Activated CD4-positive, alpha-beta T cell treated with anti-CD3 and anti-CD28 coated beads, Interleukin-2, amount 10 ng/mL, durations not matched to agents 7 days and 5 days (primary cell): ENCODE measurements at regions not wholly inside any gene's neighbourhood (a gene's known extent, or its start where the extent isn't known, plus 50 kb on each side); places are given as distances from the start of the nearest gene placed in this dataset.

Experiments
- CTCF ChIA-PET: fragments of 350-600 bp; sonication (Branson Sonifier 250); formaldehyde crosslinking; loops from one replicate; lab custom pipeline; 2021; ENCODE audit warnings: antibody characterized with exemption; lab: Charles Lee
- POLR2A ChIA-PET: fragments of 350-600 bp; sonication (Branson Sonifier 250); formaldehyde crosslinking; loops from one replicate; lab custom pipeline; 2021; ENCODE audit warnings: antibody characterized with exemption; lab: Charles Lee
- DNase-seq: peaks from one replicate; pipeline ENCODE4 v3.0.0-alpha.2; 2020
- H3K27ac Mint-ChIP-seq: one replicate; pipeline ENCODE4 v1.8.0; 2021; ENCODE audit warnings: mild to moderate bottlenecking, moderate library complexity, mixed read lengths
- H3K27me3 Mint-ChIP-seq: one replicate; pipeline ENCODE4 v1.8.0; 2021; ENCODE audit warnings: mixed read lengths
- H3K36me3 Mint-ChIP-seq: one replicate; pipeline ENCODE4 v1.8.0; 2021; ENCODE audit warnings: low read depth, mixed read lengths
- H3K4me1 Mint-ChIP-seq: one replicate; pipeline ENCODE4 v1.8.0; 2021; ENCODE audit warnings: mixed read lengths
- H3K4me3 Mint-ChIP-seq: one replicate; pipeline ENCODE4 v1.8.0; 2021; ENCODE audit warnings: mild to moderate bottlenecking, moderate library complexity, mixed read lengths
- H3K9me3 Mint-ChIP-seq: one replicate; pipeline ENCODE4 v1.8.0; 2021; ENCODE audit warnings: mixed read lengths

GRCh38 chr5:74433255-74433895 lies 207.2 kb downstream of the ENC1 start:
- no peaks in the 10 kb centered on the region for H3K36me3 Mint-ChIP-seq
- ChIA-PET POLR2A (no interaction called here), CTCF (interaction anchor here (0.6 kb wide), 1 partner anchor 97 kb away, joined by 3 read pairs; no protein-coding TSS in a partner anchor)
- no peak overlapping the region for H3K4me3 Mint-ChIP-seq
- H3K27ac Mint-ChIP-seq = no peak overlapping the region
- no peak for DNase-seq
- H3K4me1 Mint-ChIP-seq = peaks cover 3% of the 10 kb centered on the region
- peaks cover 9% of the 10 kb centered on the region for H3K27me3 Mint-ChIP-seq
- H3K9me3 Mint-ChIP-seq = no peaks in the 10 kb centered on the region

- H3K4me1 Mint-ChIP-seq = peaks cover 3% of the 10 kb centered on the region
- CTCF ChIA-PET = no interaction called here
- H3K27me3 Mint-ChIP-seq = peaks cover 9% of the 10 kb centered on the region
- H3K9me3 Mint-ChIP-seq = no peaks in the 10 kb centered on the region
- no peaks in the 10 kb centered on the region for H3K36me3 Mint-ChIP-seq
- POLR2A ChIA-PET = no interaction called here
- no peak overlapping the region for H3K4me3 Mint-ChIP-seq
- no peak for DNase-seq
- H3K27ac Mint-ChIP-seq = no peak overlapping the region
Measured at GRCh38 chr5:74432721-74433120, 207.8 kb downstream of the ENC1 start.

- Mint-ChIP-seq H3K9me3 (no peaks in the 10 kb centered on the region), H3K27ac (no peak overlapping the region), H3K36me3 (no peaks in the 10 kb centered on the region), H3K27me3 (peaks cover 9% of the 10 kb centered on the region), H3K4me3 (no peak overlapping the region), H3K4me1 (peaks cover 3% of the 10 kb centered on the region)
- POLR2A ChIA-PET = no interaction called here
- no peak for DNase-seq
- CTCF ChIA-PET = no interaction called here
Measured at GRCh38 chr5:74432216-74432615, 208.3 kb downstream of the ENC1 start.

DNA sequence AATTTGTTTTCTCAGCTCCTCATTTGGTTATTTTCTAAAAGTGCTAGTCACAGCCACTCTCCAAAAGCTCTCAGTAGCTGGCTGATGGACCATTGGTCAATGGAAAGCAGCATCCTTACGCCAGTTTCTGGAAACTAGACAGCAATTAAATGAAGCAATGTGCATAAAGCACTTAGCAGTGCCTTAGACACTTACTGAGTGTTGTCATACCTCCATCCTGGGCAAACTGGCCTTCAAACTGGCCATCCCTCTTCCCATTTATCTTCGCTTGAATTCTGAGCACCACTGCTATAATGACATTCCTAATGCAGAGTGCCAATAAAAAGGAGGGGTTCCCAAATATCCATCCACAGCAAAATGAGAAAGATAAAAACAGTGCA lies 209.2 kb downstream of the ENC1 start:
- H3K4me1 Mint-ChIP-seq = peaks cover 3% of the 10 kb centered on the region
- peaks cover 9% of the 10 kb centered on the region for H3K27me3 Mint-ChIP-seq
- no peak overlapping the region for H3K4me3 Mint-ChIP-seq
- POLR2A ChIA-PET = no interaction called here
- H3K9me3 Mint-ChIP-seq = no peaks in the 10 kb centered on the region
- CTCF ChIA-PET = no interaction called here
- no peak for DNase-seq
- no peaks in the 10 kb centered on the region for H3K36me3 Mint-ChIP-seq
- H3K27ac Mint-ChIP-seq = no peak overlapping the region

- Mint-ChIP-seq H3K4me1 (peaks cover 3% of the 10 kb centered on the region), H3K27me3 (peaks cover 6% of the 10 kb centered on the region), H3K4me3 (no peak overlapping the region)
Measured at GRCh38 chr5:74430631-74431289, 209.8 kb downstream of the ENC1 start.

DNA sequence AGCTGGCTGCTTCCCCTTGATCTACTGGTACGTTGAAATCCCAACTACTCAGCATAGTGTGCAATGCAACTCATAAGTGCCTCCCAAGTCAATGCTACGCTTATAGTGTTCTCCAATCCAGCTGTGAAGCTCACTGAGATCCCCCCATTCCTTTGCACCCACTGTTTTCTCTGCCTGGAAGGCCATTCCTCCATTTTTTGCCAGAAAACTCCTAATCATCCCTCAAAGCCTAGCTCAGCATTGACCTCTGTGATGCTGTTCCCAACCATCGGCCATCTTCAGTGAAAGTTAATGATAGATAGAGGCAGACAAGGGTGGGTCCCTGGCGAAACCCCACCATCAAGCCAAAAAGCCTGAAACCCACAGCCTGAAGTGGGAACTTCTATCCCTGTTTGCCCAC lies 211.0 kb downstream of the ENC1 start:
- CTCF ChIA-PET = interaction anchor here (0.8 kb wide), 1 partner anchor 10 kb away, joined by 3 read pairs; no protein-coding TSS in a partner anchor

More at GRCh38 chr5:74430631-74431289, 209.8 kb downstream of the ENC1 start:
- Mint-ChIP-seq H3K9me3 (no peaks in the 10 kb centered on the region), H3K27ac (no peak overlapping the region), H3K36me3 (no peaks in the 10 kb centered on the region)
- CTCF ChIA-PET = interaction anchor here (0.6 to 0.8 kb wide), 2 partner anchors 9 to 235 kb away, joined by 3 read pairs; no protein-coding TSS in a partner anchor
- DNase-seq = no peak
- POLR2A ChIA-PET = no interaction called here

GRCh38 chr5:74428876-74429275 lies 211.7 kb downstream of the ENC1 start:
- Mint-ChIP-seq H3K4me1 (peaks cover 3% of the 10 kb centered on the region), H3K9me3 (no peaks in the 10 kb centered on the region), H3K27ac (no peak overlapping the region), H3K4me3 (no peak overlapping the region), H3K27me3 (peaks cover 6% of the 10 kb centered on the region), H3K36me3 (no peaks in the 10 kb centered on the region)
- ChIA-PET POLR2A (no interaction called here), CTCF (interaction anchor here (0.5 kb wide), 1 partner anchor 1540 kb away, joined by 4 read pairs; no protein-coding TSS in a partner anchor)
- DNase-seq = no peak

More for the DNA sequence above, 211.0 kb downstream of the ENC1 start:
- peaks cover 3% of the 10 kb centered on the region for H3K4me1 Mint-ChIP-seq
- DNase-seq = no peak
- POLR2A ChIA-PET = no interaction called here
- no peak overlapping the region for H3K27ac Mint-ChIP-seq
- peaks cover 6% of the 10 kb centered on the region for H3K27me3 Mint-ChIP-seq
- no peak overlapping the region for H3K4me3 Mint-ChIP-seq
- no peaks in the 10 kb centered on the region for H3K36me3 Mint-ChIP-seq
- H3K9me3 Mint-ChIP-seq = no peaks in the 10 kb centered on the region

DNA sequence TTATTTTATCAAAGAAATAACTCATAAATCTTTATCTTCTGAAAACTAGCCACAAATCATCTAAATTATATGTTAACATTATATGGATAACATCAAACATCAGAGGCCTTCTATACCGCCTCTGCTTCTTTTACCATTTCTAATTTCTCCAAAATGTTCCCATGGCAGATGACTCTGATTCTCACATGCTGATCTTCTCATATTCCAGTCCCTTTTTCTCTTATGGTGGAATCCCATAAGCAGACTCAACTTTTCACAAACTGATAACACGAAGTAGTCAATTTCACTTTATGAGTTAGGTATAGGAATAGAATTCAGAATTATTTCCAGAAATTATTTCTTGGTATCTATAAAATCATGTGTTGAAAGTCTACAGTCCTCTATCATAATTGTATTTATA lies 212.3 kb downstream of the ENC1 start:
- ChIA-PET POLR2A (no interaction called here), CTCF (no interaction called here)
- Mint-ChIP-seq H3K27ac (no peak overlapping the region), H3K4me3 (no peak overlapping the region), H3K9me3 (no peaks in the 10 kb centered on the region), H3K27me3 (peaks cover 4% of the 10 kb centered on the region), H3K4me1 (peaks cover under 1% of the 10 kb centered on the region), H3K36me3 (no peaks in the 10 kb centered on the region)
- DNase-seq = no peak

DNA sequence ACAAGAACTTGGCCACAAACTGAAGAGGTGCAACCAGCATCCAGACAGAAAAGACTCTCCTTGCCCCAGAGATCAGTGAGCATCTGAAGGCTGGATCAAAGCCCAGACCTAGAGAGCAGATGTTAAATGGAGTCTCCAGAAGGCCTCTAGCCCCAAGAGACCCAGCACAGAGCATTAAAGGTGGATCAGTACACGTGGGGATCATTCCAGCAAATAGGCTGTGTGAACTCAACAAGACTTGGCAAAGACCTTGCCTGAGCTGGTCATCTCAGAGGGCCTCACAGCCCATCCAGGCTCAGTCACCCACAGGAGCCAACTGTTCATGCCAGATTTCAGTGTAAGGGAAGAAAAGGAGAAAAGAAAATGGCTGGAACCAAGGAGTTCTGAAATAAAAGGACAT lies 214.0 kb downstream of the ENC1 start:
- Mint-ChIP-seq H3K27ac (no peak overlapping the region), H3K27me3 (no peaks in the 10 kb centered on the region), H3K4me3 (no peak overlapping the region), H3K36me3 (no peaks in the 10 kb centered on the region), H3K4me1 (no peaks in the 10 kb centered on the region), H3K9me3 (no peaks in the 10 kb centered on the region)
- CTCF ChIA-PET = no interaction called here
- POLR2A ChIA-PET = no interaction called here
- DNase-seq = no peak

- Mint-ChIP-seq H3K36me3 (no peaks in the 10 kb centered on the region), H3K27ac (no peak overlapping the region), H3K4me1 (no peaks in the 10 kb centered on the region), H3K9me3 (no peaks in the 10 kb centered on the region), H3K27me3 (peaks cover 1% of the 10 kb centered on the region), H3K4me3 (no peak overlapping the region)
- ChIA-PET CTCF (no interaction called here), POLR2A (no interaction called here)
- DNase-seq = no peak
Measured at GRCh38 chr5:74424162-74424868, 216.2 kb downstream of the ENC1 start.

GRCh38 chr5:74423383-74423782 lies 217.1 kb downstream of the ENC1 start:
- Mint-ChIP-seq H3K27ac (no peak overlapping the region), H3K9me3 (no peaks in the 10 kb centered on the region), H3K4me3 (no peak overlapping the region), H3K4me1 (no peaks in the 10 kb centered on the region), H3K36me3 (no peaks in the 10 kb centered on the region), H3K27me3 (peaks cover 5% of the 10 kb centered on the region)
- ChIA-PET CTCF (no interaction called here), POLR2A (no interaction called here)
- no peak for DNase-seq

GRCh38 chr5:74422671-74423070 lies 217.9 kb downstream of the ENC1 start:
- no peak overlapping the region for H3K4me3 Mint-ChIP-seq
- H3K9me3 Mint-ChIP-seq = no peaks in the 10 kb centered on the region
- DNase-seq = no peak
- H3K4me1 Mint-ChIP-seq = no peaks in the 10 kb centered on the region
- CTCF ChIA-PET = no interaction called here
- POLR2A ChIA-PET = no interaction called here
- H3K27me3 Mint-ChIP-seq = peaks cover 5% of the 10 kb centered on the region
- no peak overlapping the region for H3K27ac Mint-ChIP-seq
- no peaks in the 10 kb centered on the region for H3K36me3 Mint-ChIP-seq

DNA sequence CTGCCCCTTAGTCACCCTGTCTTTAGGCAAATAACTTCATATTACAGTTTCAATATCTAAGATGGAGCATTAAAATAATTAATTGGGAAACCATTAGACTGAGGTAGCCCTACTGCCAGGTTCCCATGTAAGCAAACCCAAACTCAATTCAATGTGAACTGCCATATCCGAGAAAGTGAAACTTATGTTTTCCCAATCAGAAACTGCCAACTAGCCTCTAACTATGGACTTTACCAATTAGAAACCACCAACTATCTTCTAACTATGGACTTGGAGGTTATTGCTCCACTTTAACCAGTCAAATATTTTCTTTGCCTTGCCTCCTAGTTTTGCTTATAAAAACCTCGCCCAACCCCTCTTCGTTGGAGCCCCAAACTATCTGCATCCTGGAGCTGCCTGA lies 218.5 kb downstream of the ENC1 start:
- Mint-ChIP-seq H3K27me3 (peaks cover 5% of the 10 kb centered on the region), H3K9me3 (no peaks in the 10 kb centered on the region), H3K36me3 (no peaks in the 10 kb centered on the region), H3K4me3 (no peak overlapping the region), H3K27ac (no peak overlapping the region), H3K4me1 (no peaks in the 10 kb centered on the region)
- ChIA-PET POLR2A (no interaction called here), CTCF (no interaction called here)
- no peak for DNase-seq
